A673 (cell line): ENCODE measurements at regions not wholly inside any gene's neighbourhood (a gene's known extent, or its start where the extent isn't known, plus 50 kb on each side); places are given as distances from the start of the nearest gene placed in this dataset.

Experiments
- BruUV-seq: library from RNA; stranded (reverse); fragments of 400-500 nt; replicated peaks from 2 replicates; lab custom pipeline; 2021; lab: Mats Ljungman, UMichigan
- CTCF ChIA-PET: fragments of 300-600 bp; sonication (Branson Sonifier 250); formaldehyde crosslinking; loops from one replicate; lab custom pipeline; 2022; ENCODE audit warnings: antibody characterized with exemption; lab: Charles Lee
- POLR2A ChIA-PET: fragments of 300-600 bp; sonication (Branson Sonifier 250); formaldehyde crosslinking; loops from one replicate; lab custom pipeline; 2022; ENCODE audit warnings: antibody characterized with exemption; ENCODE audit not compliant: low non-redundant PET; lab: Charles Lee
- DNase-seq: peaks from one replicate; pipeline ENCODE4 v3.0.0-alpha.2; 2015; ENCODE audit warnings: low spot score
- H3K27ac ChIP-seq: fragments of 200-600 bp; sonication (generic); 2 replicates; pipeline ENCODE4 v1.5.1; 2016; ENCODE audit warnings: mixed run types, low read depth, mild to moderate bottlenecking, mixed read lengths, antibody characterized with exemption, low read length; ENCODE audit not compliant: poor library complexity, severe bottlenecking
- H3K27me3 ChIP-seq: fragments of 200-600 bp; sonication (generic); replicated peaks from 2 replicates; pipeline ENCODE4 v1.6.1; 2017; ENCODE audit warnings: mixed run types, low read depth, mild to moderate bottlenecking, mixed read lengths, antibody characterized with exemption, low read length; ENCODE audit not compliant: insufficient read depth, poor library complexity
- H3K36me3 ChIP-seq: fragments of 200-600 bp; sonication (generic); 2 replicates; pipeline ENCODE4 v1.6.1; 2016; ENCODE audit warnings: mixed run types, mild to moderate bottlenecking, mixed read lengths, antibody characterized with exemption, low read length; ENCODE audit not compliant: insufficient read depth, poor library complexity, severe bottlenecking
- H3K4me1 ChIP-seq: fragments of 200-600 bp; sonication (generic); 2 replicates; pipeline ENCODE4 v1.6.1; 2017; ENCODE audit warnings: mixed run types, mild to moderate bottlenecking, mixed read lengths, antibody characterized with exemption, low read length; ENCODE audit not compliant: insufficient read depth, poor library complexity, severe bottlenecking
- H3K4me3 ChIP-seq: fragments of 200-600 bp; sonication (generic); 2 replicates; pipeline ENCODE4 v1.5.1; 2016; ENCODE audit warnings: low read depth, mixed run types, mild to moderate bottlenecking, mixed read lengths, low read length; ENCODE audit not compliant: poor library complexity, severe bottlenecking
- H3K9me3 ChIP-seq: fragments of 200-600 bp; sonication (generic); 2 replicates; pipeline ENCODE4 v1.6.1; 2016; ENCODE audit warnings: mixed run types, low read depth, mild to moderate bottlenecking, mixed read lengths, antibody characterized with exemption, low read length; ENCODE audit not compliant: poor library complexity, severe bottlenecking
- EZH2 ChIP-seq: fragments of 200-600 bp; sonication (generic); IDR thresholded peaks from 2 replicates; pipeline ENCODE4 v1.6.1; 2017; ENCODE audit warnings: borderline replicate concordance, low read depth, mild to moderate bottlenecking, mixed read lengths, antibody characterized with exemption, low read length; ENCODE audit not compliant: poor library complexity, severe bottlenecking
- intact Hi-C: fragments of 100-400 bp; cut with micrococcal nuclease; formaldehyde crosslinking; loops from one replicate; pipeline ENCODE4 v1.10.0; 2022; ENCODE audit not compliant: unreplicated experiment
- TF ChIP-seq, protein P1 (sequence below): fragments of 300-800, 200-600 bp; sonication (generic); conservative IDR thresholded peaks from 2 replicates; pipeline ENCODE4 v1.5.1; 2017; ENCODE audit warnings: low read depth, mild to moderate bottlenecking, antibody characterized with exemption, low read length, moderate library complexity, mixed read lengths

DNA sequence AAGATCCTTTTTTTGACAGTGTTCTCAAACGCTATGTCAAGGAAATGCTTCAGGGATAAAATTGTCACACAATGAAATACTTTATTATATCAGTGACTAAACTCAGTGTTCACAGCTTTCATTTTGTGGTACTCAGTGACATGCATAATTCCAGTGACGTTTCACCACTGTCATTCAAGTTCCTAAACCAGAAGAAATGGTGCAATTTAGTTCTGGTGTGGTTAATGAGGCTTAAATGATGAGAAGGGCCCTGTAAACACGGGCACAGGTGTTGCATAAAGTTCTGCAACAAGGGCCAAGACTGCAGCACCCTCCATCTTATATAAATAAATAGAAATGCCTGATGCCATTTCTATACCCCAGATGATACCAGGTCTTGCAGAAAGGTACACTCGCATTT, 1247.1 kb downstream of the GATA3 start:
- CTCF ChIA-PET = no interaction called here
- DNase-seq = no peak
- Histone ChIP-seq H3K27me3 (no peaks in the 10 kb centered on the region), H3K27ac (no peak overlapping the region), H3K36me3 (no peaks in the 10 kb centered on the region), H3K4me3 (no peak overlapping the region), H3K9me3 (no peaks in the 10 kb centered on the region), H3K4me1 (no peaks in the 10 kb centered on the region)
- intact Hi-C loops = loop anchor here (2.0 to 5.0 kb wide), 2 partner anchors 1429 to 1614 kb away; no protein-coding TSS in a partner anchor
- TF ChIP-seq, protein P1, sequence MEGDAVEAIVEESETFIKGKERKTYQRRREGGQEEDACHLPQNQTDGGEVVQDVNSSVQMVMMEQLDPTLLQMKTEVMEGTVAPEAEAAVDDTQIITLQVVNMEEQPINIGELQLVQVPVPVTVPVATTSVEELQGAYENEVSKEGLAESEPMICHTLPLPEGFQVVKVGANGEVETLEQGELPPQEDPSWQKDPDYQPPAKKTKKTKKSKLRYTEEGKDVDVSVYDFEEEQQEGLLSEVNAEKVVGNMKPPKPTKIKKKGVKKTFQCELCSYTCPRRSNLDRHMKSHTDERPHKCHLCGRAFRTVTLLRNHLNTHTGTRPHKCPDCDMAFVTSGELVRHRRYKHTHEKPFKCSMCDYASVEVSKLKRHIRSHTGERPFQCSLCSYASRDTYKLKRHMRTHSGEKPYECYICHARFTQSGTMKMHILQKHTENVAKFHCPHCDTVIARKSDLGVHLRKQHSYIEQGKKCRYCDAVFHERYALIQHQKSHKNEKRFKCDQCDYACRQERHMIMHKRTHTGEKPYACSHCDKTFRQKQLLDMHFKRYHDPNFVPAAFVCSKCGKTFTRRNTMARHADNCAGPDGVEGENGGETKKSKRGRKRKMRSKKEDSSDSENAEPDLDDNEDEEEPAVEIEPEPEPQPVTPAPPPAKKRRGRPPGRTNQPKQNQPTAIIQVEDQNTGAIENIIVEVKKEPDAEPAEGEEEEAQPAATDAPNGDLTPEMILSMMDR = no peak
- TF ChIP-seq EZH2 = no peak
- POLR2A ChIA-PET = no interaction called here
- BruUV-seq = no TSS peak

GRCh38 chr10:9302140-9302746, 1247.8 kb downstream of the GATA3 start:
- intact Hi-C loops = loop anchor here (1.0 to 5.0 kb wide), 2 partner anchors 1615 to 1777 kb away; no protein-coding TSS in a partner anchor
- peak; percentile 74 for DNase-seq
- Histone ChIP-seq H3K36me3 (no peaks in the 10 kb centered on the region), H3K4me1 (no peaks in the 10 kb centered on the region), H3K4me3 (no peak overlapping the region), H3K27ac (no peak overlapping the region), H3K27me3 (no peaks in the 10 kb centered on the region), H3K9me3 (no peaks in the 10 kb centered on the region)
- ChIA-PET CTCF (interaction anchor here (0.6 to 1.4 kb wide), 2 partner anchors 1456 to 1777 kb away, joined by 3 to 6 read pairs; no protein-coding TSS in a partner anchor), POLR2A (interaction anchor here (0.6 kb wide), 1 partner anchor 1430 kb away, joined by 3 read pairs; no protein-coding TSS in a partner anchor)
- TF ChIP-seq EZH2 = no peak
- TF ChIP-seq, protein P1 = peak; percentile 53
- no TSS peak for BruUV-seq

GRCh38 chr10:9305018-9305655, 1250.6 kb downstream of the GATA3 start:
- TF ChIP-seq EZH2 = no peak
- TF ChIP-seq, protein P1 = peak; percentile 64
- no peaks in the 10 kb centered on the region for H3K4me1 ChIP-seq
- H3K36me3 ChIP-seq = no peaks in the 10 kb centered on the region
- H3K27ac ChIP-seq = no peak overlapping the region
- CTCF ChIA-PET = no interaction called here
- intact Hi-C loops = loop anchor here (2.0 kb wide), 1 partner anchor 1548 kb away; no protein-coding TSS in a partner anchor
- no peak overlapping the region for H3K4me3 ChIP-seq
- DNase-seq = peak; percentile 27
- H3K9me3 ChIP-seq = no peaks in the 10 kb centered on the region
- POLR2A ChIA-PET = no interaction called here
- BruUV-seq = no TSS peak
- peaks cover 2% of the 10 kb centered on the region for H3K27me3 ChIP-seq
